HS-27A (cell line): ENCODE measurements at regions not wholly inside any gene's neighbourhood (a gene's known extent, or its start where the extent isn't known, plus 50 kb on each side); places are given as distances from the start of the nearest gene placed in this dataset.
"Not testable (repeated sequence)": the region's sequence is repeated elsewhere in the genome, so short reads cannot be mapped to it uniquely, and the experiment has no call there.

Experiments used
- DNase-seq: peaks from one replicate; pipeline ENCODE4 v3.0.0-alpha.2; 2012; ENCODE audit warnings: low read depth, missing footprints

- DNase-seq = not testable (repeated sequence)
Observed at GRCh38 chr21:27984663-27985325, 1007.9 kb downstream of the LTN1 start.

- not testable (repeated sequence) for DNase-seq
Observed at GRCh38 chr21:27979446-27979845, 1012.6 kb upstream of the ADAMTS5 start.

- no peak for DNase-seq
Observed at GRCh38 chr21:27975514-27975913, 1008.6 kb upstream of the ADAMTS5 start.

- DNase-seq = not testable (repeated sequence)
Observed at GRCh38 chr21:27974152-27974551, 1007.3 kb upstream of the ADAMTS5 start.

GRCh38 chr21:27968240-27968639, 1001.4 kb upstream of the ADAMTS5 start:
- DNase-seq = not testable (repeated sequence)

- DNase-seq = no peak
Observed at GRCh38 chr21:27954543-27955165, 987.8 kb upstream of the ADAMTS5 start.

GRCh38 chr21:27953340-27954045, 986.6 kb upstream of the ADAMTS5 start:
- no peak for DNase-seq

- not testable (repeated sequence) for DNase-seq
Observed at GRCh38 chr21:27949093-27949492, 982.2 kb upstream of the ADAMTS5 start.

- not testable (repeated sequence) for DNase-seq
Observed at GRCh38 chr21:27930108-27930767, 963.4 kb upstream of the ADAMTS5 start.

- not testable (repeated sequence) for DNase-seq
Observed at GRCh38 chr21:27929179-27929578, 962.3 kb upstream of the ADAMTS5 start.

GRCh38 chr21:27928534-27929115, 961.7 kb upstream of the ADAMTS5 start:
- DNase-seq = peak; percentile 75

- not testable (repeated sequence) for DNase-seq
Observed at GRCh38 chr21:27921421-27921820, 954.5 kb upstream of the ADAMTS5 start.

- DNase-seq = not testable (repeated sequence)
Observed at GRCh38 chr21:27917966-27918365, 951.1 kb upstream of the ADAMTS5 start.

GRCh38 chr21:27916326-27916725, 949.4 kb upstream of the ADAMTS5 start:
- DNase-seq = peak; percentile 14

GRCh38 chr21:27912133-27912532, 945.2 kb upstream of the ADAMTS5 start:
- not testable (repeated sequence) for DNase-seq

GRCh38 chr21:27909487-27909886, 942.6 kb upstream of the ADAMTS5 start:
- DNase-seq = not testable (repeated sequence)

- peak; percentile 17 for DNase-seq
Observed at GRCh38 chr21:27908816-27909215, 941.9 kb upstream of the ADAMTS5 start.

- DNase-seq = not testable (repeated sequence)
Observed at GRCh38 chr21:27902904-27903303, 936.0 kb upstream of the ADAMTS5 start.

- not testable (repeated sequence) for DNase-seq
Observed at GRCh38 chr21:27893619-27894018, 926.7 kb upstream of the ADAMTS5 start.

- not testable (repeated sequence) for DNase-seq
Observed at GRCh38 chr21:27891495-27891894, 924.6 kb upstream of the ADAMTS5 start.

GRCh38 chr21:27887808-27888455, 921.0 kb upstream of the ADAMTS5 start:
- DNase-seq = not testable (repeated sequence)
